ENCODE measurements at regions not wholly inside any gene's neighbourhood (a gene's known extent, or its start where the extent isn't known, plus 50 kb on each side); places are given as distances from the start of the nearest gene placed in this dataset.
A peak's percentile ranks its signal among the peaks of the same experiment; 100 is the strongest.

- Histone ChIP-seq H3K4me1 (peaks cover 6 to 29% (median 21%) of the 10 kb centered on the region in 9 donors), H3K36me3 (no peaks in the 10 kb centered on the region), H3K27me3 (no peaks in the 10 kb centered on the region), H3K27ac (no peak overlapping the region), H3K4me3 (no peak overlapping the region), H3K9me3 (peaks cover 0 to 9% (median 0%) of the 10 kb centered on the region in 11 donors)
- 88% methylated on average over 9 of the region's 9 CpGs for WGBS, 2 donors
- ATAC-seq: no peak
- no peak for DNase-seq
- TF ChIP-seq, protein P1, sequence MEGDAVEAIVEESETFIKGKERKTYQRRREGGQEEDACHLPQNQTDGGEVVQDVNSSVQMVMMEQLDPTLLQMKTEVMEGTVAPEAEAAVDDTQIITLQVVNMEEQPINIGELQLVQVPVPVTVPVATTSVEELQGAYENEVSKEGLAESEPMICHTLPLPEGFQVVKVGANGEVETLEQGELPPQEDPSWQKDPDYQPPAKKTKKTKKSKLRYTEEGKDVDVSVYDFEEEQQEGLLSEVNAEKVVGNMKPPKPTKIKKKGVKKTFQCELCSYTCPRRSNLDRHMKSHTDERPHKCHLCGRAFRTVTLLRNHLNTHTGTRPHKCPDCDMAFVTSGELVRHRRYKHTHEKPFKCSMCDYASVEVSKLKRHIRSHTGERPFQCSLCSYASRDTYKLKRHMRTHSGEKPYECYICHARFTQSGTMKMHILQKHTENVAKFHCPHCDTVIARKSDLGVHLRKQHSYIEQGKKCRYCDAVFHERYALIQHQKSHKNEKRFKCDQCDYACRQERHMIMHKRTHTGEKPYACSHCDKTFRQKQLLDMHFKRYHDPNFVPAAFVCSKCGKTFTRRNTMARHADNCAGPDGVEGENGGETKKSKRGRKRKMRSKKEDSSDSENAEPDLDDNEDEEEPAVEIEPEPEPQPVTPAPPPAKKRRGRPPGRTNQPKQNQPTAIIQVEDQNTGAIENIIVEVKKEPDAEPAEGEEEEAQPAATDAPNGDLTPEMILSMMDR (IDR thresholded peaks at IDR 0.05): no peak
- intact Hi-C loops (cut with DNase I): no loop called here
Measured at GRCh38 chr6:14802514-14803160, 443.2 kb upstream of the JARID2 start.

- no peak for DNase-seq
- H3K27me3 ChIP-seq: no peaks in the 10 kb centered on the region
- no peak overlapping the region for H3K4me3 ChIP-seq
- TF ChIP-seq, protein P1 (IDR thresholded peaks at IDR 0.05): no peak
- H3K27ac ChIP-seq: peak overlapping the region in 5 of 10 donors; percentile 22 to 54 (median 37)
- no peaks in the 10 kb centered on the region for H3K36me3 ChIP-seq
- intact Hi-C loops (cut with DNase I): loop anchor here in 1 of 10 donors (2.0 kb wide), 1 partner anchor 79 kb away; no protein-coding TSS in a partner anchor
- ATAC-seq: peak in 2 of 8 donors; percentile 2 to 51
- WGBS, 2 donors: 71 to 79% methylated on average over 18 of the region's 18 CpGs
- H3K9me3 ChIP-seq: peaks cover 0 to 9% (median 0%) of the 10 kb centered on the region in 11 donors
- H3K4me1 ChIP-seq: peaks cover 6 to 29% (median 21%) of the 10 kb centered on the region in 9 donors
Measured at GRCh38 chr6:14804001-14804784, 441.7 kb upstream of the JARID2 start.

GRCh38 chr6:14804785-14805210 lies 441.1 kb upstream of the JARID2 start:
- Histone ChIP-seq H3K4me1 (peaks cover 6 to 28% (median 19%) of the 10 kb centered on the region in 9 donors), H3K27ac (peak overlapping the region in 6 of 10 donors; percentile 13 to 54 (median 34)), H3K27me3 (no peaks in the 10 kb centered on the region), H3K4me3 (no peak overlapping the region), H3K9me3 (peaks cover 0 to 3% (median 0%) of the 10 kb centered on the region in 11 donors), H3K36me3 (no peaks in the 10 kb centered on the region)
- TF ChIP-seq, protein P1 (IDR thresholded peaks at IDR 0.05): peak in 1 of 9 donors; percentile 31
- intact Hi-C loops (cut with DNase I): loop anchor here in 1 of 10 donors (2.0 kb wide), 1 partner anchor 78 kb away; no protein-coding TSS in a partner anchor
- 9 to 13% methylated on average over 10 of the region's 10 CpGs for WGBS, 2 donors
- peak; percentile 72 to 90 (median 84) for ATAC-seq
- DNase-seq: peak; percentile 90 to 93

- Histone ChIP-seq H3K9me3 (peaks cover 0 to 3% (median 0%) of the 10 kb centered on the region in 11 donors), H3K4me1 (peaks cover 6 to 17% (median 9%) of the 10 kb centered on the region in 9 donors), H3K4me3 (no peak overlapping the region), H3K27ac (no peak overlapping the region), H3K27me3 (no peaks in the 10 kb centered on the region), H3K36me3 (no peaks in the 10 kb centered on the region)
- ATAC-seq: no peak
- no peak for DNase-seq
- intact Hi-C loops (cut with DNase I): no loop called here
- TF ChIP-seq, protein P1 (IDR thresholded peaks at IDR 0.05): no peak
- 95 to 100% methylated on average over 2 of the region's 2 CpGs for WGBS, 2 donors
Measured at GRCh38 chr6:14806101-14806500, 439.8 kb upstream of the JARID2 start.
